GM21528 (cell line): ENCODE measurements at regions not wholly inside any gene's neighbourhood (a gene's known extent, or its start where the extent isn't known, plus 50 kb on each side); places are given as distances from the start of the nearest gene placed in this dataset.
"Not testable (repeated sequence)": the region's sequence is repeated elsewhere in the genome, so short reads cannot be mapped to it uniquely, and the experiment has no call there.

Source experiments
- ATAC-seq: cut with Tn5 transposase; IDR thresholded peaks from one replicate; pipeline ENCODE4 v1.9.1; 2021; ENCODE audit warnings: mild to moderate bottlenecking, moderate library complexity; ENCODE audit not compliant: unreplicated experiment, low FRiP score

DNA sequence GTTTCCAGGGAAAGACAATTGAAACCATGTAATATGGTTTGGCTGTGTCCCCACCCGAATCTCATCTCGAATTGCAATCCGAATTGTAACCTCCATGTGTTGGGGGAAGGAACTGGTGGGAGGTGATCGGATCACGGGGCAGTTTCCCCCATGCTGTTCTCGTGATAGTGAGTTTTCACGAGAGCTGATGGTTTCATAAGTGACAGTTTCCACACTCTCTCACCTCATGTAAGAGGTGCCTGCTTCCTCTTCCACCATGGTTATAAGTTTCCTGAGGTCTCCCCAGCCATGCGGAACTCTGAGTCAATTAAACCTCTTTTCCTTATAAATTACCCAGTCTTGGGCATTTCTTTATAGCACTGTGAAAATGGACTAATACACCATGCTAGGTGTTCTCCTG lies 148.3 kb upstream of the CADM1 start:
- no peak for ATAC-seq

DNA sequence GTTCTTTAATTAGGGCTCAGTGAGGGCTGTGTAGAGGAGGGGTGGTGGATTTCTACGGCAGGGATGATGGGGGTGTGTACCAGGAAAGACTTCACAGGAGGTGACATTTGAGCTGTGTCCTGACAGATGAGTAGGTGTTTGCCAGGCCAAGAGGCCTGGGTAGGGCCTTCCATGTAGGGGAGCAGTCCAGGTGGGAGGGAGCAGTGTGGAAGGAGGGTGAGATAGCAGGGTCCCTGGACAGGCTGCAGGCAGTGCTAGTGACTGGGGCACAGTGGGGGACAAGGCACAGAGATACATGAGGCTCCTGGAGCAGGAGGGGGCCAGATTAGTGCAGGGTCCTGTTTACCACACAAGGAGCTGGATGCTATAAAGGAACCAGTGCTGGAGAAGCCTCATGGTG lies 147.9 kb upstream of the CADM1 start:
- ATAC-seq = no peak

DNA sequence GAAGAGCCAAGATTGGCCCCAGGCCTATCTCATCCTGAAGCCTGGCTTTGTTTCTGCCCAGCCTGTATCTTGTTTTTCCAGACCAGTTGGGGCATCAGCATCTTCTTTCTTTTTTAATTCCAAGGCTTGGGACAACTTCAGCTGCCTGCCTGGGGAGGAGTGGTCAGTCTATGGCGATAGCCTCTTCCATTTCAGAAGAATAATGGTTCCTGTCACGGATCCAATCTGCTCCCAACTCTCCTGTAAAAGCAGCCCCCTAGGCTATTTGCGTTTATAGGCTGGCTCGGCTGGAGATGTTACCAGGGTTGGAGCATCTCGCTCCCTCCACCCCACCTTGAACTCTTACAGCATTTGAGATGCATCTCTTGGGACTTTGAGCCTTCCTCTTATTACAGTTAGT lies 145.2 kb upstream of the CADM1 start:
- ATAC-seq = no peak

- ATAC-seq = no peak
Observed at GRCh38 chr11:115645631-115646317, 141.6 kb upstream of the CADM1 start.

DNA sequence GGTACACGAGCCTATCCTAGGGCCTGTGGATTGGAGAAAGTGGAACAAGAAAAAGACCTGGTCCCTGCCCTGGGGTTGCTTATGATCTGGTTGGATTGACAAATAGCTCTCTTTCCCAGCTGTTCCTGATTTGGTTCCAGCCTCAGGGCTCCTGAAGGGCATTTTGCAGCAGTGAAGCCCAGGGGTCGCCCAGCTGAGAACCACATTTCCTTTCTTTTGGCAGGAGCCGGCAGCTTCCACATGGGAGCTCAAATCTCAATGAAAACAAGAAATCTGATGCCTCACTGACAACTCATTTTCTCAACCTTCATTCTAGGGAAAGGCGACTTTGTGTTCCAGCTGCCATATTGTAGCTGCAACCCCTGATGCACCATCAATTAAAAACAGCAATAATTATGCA lies 140.6 kb upstream of the CADM1 start:
- ATAC-seq = no peak

DNA sequence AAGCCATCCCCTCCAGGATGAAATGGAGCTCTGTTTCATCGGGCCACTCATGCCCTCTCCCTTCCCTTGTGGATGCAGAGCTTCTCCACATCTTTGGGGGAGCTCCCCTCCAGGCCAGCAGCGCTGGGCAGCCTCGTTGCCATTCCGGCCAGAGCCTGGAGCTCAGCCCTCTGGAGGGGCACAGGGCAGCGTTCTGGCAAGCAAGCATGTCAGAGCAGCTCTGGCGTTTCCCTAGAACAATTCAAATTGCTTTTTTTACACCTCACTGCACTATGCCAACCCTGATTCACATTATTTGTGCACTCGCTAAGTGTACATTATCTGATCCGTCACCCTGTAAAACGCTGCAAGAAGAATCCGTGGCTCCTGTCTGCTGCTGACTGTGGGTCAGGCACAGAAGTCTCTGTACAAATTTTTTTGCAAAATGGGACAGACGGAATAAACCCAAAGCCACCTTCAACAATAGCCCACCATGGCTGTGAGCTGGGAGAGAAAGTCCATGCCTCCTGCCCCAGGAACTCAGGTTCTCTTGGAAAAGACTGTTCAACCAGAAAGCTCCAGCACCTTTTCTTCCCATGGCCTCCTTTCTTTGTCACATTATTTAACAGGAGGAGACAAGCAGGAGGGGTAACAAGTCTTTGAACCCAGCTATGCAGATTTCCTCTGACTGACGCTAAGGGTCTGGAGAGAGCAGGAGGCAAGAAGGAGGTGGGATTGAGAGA lies 139.5 kb upstream of the CADM1 start:
- ATAC-seq = no peak

GRCh38 chr11:115642660-115643059 lies 138.4 kb upstream of the CADM1 start:
- ATAC-seq = no peak

DNA sequence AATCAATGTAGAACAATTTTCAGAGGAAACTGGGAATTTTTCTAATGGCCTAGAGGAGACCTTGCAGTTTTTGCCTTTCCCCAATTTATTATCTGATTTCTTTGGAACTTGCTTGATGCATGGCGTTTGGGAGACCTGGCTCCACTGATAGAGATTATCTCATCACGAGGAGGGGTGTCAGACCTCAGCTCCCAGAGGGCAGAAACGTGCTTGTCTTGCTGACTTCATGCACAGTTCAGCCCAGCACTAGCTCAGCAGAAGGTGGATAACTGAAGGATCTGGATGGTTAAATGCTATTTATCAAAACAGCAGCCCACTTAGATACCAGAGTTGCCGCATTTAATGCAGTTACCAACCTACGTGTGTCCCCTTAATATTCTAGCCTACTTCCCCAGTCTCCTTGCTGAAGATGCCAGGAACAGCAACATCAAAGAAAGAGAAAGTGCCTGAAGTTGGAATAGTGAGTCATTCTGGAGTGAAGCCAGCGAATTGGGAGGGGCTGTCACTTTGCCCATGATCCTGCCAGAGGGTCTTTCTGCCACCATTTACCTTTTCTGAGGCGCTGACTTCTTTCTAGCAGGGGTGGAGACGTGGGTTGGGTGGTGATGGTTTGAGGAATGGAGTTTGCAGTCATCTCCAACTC lies 133.5 kb upstream of the CADM1 start:
- no peak for ATAC-seq

DNA sequence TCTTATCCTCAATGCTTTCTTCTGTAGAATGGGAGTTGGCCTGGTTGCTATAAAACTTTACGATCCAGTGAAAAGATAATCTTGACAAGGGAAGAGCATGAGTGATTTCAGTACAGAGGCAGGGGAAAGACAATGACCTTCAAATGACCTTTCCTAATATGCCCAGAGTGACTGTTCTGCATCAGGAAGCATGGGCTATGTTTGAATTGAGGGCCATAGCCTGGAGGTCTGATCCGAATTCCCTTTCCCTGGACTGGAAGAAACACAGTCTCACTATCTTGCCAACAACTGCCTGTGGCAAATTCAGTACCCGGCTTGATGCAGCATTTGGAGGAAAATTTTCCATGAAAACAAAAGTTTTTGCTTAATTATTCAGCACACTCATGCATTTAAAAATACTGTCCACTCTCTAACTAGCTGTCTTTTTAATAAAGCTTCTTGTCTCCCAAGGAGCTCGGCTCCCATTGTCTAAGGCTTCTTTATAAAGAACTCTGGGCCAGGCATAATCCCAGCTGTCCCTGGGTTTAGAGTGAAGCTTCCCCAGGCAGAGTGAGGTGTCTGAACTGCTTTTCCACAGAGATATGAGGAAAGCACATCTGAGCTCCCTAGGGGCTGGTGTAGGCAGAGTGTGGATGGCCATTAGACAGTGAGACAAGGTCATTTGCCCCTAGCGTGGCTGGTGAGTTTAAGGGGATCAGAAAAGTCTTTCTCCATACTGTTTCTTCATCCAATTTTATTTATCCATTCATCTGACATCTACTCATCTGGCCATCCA lies 132.7 kb upstream of the CADM1 start:
- ATAC-seq = no peak

DNA sequence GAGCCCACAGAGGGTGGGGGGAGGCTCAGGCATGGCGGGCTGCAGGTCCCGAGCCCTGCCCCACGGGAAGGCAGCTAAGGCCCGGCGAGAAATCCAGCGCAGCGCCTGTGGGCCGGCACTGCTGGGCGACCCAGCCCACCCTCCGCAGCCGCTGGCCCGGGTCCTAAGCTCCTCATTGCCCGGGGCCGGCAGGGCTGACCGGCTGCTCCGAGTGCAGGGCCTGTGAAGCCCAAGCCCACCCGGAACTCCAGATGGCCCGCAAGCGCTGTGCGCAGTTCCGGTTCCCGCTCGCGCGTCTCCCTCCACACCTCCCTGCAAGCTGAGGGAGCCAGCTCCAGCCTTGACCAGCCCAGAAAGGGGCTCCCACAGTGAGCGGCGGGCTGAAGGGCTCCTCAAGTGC lies 129.8 kb upstream of the CADM1 start:
- ATAC-seq = not testable (repeated sequence)

DNA sequence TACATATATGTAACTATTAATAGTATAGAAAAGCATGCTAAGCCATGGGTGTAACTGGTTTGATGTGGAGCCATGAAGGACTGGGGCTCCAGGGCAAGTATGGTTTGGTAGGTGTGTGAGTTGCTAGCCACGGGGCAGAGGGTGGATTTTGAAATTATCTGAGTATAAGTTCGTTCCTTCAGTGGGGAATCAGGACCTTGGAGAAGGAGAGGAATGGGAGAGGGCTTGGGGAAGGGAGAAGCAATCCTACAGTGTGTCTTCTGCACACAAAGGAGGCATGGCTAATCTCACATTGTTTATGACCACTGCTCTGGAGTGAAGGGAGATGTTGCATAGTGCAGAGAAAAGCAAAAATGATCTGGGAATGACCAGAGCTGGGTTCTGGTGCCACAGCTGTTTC lies 127.8 kb upstream of the CADM1 start:
- ATAC-seq = no peak

GRCh38 chr11:115631609-115632008 lies 127.4 kb upstream of the CADM1 start:
- ATAC-seq = no peak

GRCh38 chr11:115630214-115630613 lies 126.0 kb upstream of the CADM1 start:
- ATAC-seq = no peak

- no peak for ATAC-seq
Observed at GRCh38 chr11:115629456-115630015, 125.3 kb upstream of the CADM1 start.

DNA sequence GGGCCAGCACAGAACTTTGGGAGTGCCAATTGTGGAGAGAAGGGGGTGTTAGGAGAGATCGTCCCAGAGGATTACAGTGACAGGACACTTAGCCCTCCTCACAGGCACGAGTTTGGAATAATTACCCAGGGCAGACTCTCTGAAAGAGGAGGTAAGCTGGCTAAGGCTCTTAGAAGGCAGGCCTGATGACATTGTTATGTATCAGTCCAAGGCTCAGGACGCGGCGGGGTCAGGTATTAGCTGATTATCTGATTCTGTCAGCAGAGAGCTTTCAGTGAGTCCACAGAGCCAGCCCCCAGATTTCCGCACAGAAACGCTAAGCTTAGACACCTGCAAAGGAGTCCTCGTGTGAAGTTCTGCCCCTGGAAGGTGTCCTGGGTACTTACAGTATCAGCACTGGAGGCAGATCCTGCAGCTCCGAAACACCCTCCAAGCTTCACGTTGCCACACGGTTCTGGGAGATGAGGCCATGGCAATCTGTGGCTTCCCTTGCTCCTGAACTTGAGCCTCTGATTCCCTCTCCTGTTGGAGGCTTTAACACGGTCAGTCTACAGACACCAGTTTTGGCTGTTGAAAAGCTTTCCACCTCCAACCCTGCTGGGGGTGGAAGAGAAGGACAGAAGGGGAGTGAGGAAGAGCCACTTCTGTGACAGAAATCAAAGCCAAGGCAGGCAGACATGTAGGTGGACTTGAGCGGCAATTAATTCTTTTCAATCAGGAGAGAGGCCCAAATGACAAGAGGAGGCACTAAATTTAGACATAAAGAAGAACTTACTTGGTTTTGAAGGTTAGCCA lies 123.6 kb upstream of the CADM1 start:
- ATAC-seq = no peak

DNA sequence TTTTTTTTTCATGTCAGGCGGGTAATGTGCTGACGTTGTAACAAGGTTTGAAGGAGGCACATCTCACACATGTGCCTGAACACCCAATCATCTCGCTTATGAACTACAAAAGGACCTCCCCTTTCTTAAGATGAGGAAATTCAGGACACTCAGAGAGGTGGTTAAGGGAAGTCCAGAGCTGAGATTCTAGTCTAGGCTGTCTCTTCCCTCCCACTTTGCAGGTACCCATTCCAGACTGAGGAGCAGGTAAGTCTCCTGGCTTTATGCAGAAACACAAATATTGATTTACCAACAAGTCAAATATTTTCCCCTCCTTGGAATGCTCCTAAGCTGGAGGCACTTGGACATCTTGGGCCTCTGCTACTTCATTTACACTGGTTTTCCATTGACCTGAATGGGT lies 122.9 kb upstream of the CADM1 start:
- ATAC-seq = no peak

DNA sequence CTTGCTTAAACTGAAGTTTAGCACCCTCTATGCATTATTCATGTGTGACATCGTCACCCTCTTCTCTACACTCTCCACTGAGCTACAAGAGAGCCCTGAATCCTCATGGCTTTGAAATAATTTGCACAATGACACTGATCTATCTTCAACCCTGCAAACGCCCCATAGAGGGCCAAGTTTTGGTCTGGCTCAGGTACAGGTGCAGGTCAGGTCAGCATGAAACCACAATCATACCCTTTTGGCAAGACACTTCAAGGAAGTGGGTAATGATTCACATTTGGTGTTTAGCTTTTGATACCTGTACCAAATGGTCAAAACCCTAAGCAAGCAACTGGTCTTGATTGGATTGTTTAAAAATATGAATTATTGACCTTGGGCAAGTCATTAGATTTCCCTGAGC lies 122.2 kb upstream of the CADM1 start:
- ATAC-seq = no peak

GRCh38 chr11:115625502-115625901 lies 121.3 kb upstream of the CADM1 start:
- no peak for ATAC-seq

DNA sequence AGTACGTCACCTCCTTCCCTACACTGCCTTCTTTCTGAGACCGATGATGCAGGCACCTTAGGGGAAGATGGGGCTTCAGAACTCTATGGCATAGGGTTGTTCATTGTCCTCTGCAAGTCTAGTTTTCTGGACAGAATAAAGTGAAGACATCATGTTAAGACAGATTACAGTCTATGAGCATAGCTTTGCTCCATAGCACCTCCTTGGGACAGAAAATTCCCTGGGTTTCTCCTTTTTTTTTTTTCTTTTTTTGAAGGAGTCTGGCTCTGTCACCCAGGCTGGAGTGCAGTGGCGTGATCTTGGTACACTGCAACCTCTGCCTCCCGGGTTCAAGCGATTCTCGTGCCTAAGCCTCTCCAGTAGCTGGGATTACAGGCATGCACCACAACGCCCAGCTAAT lies 119.8 kb upstream of the CADM1 start:
- ATAC-seq = no peak

DNA sequence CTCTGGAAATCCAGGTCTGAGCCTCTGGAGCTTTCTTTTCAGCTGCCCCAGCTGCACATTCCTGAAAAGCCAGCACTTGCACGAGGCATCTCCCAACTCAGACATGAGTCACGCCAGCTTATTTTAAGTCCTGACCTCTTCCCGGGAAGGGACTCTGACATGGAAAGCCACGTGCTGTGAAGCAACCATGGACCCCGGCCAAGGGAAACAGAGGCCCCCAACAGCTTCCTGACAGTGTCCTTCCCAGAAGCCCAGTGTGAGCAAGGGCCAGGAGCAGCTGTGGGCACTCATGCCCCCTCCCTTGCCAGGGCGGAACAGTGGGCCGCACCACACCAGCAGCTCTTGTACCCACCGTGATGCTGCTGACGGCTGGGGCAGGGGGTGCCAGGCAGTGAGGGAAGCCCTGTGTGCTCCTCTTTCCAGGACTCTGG lies 118.8 kb upstream of the CADM1 start:
- ATAC-seq = no peak
